Thyroid gland (tissue), 4 donors: ENCODE measurements at regions not wholly inside any gene's neighbourhood (a gene's known extent, or its start where the extent isn't known, plus 50 kb on each side); places are given as distances from the start of the nearest gene placed in this dataset. TPM values are rescaled to one million over a fixed set of nuclear protein-coding genes. Genes with fewer than 3 reads are reported as not detected.

Source experiments
- DNase-seq, 2 donors: peaks; one replicate each; pipeline ENCODE4 v3.0.0-alpha.2; 2019
- H3K27ac ChIP-seq, 3 donors: fragments of 200-600 bp; sonication (generic); 1 replicate in 2 of 3; 2 replicates in 1 of 3; pipeline ENCODE4 v1.5.1; 2016 to 2019; ENCODE audit warnings: mild to moderate bottlenecking in 1 of 3, moderate library complexity in 1 of 3
- H3K27me3 ChIP-seq: fragments of 200-600 bp; sonication (generic); one replicate; pipeline ENCODE4 v1.5.1; 2019
- H3K36me3 ChIP-seq, 2 donors: fragments of 200-600 bp; sonication (generic); one replicate each; pipeline ENCODE4 v1.5.1; 2016 to 2019
- H3K4me1 ChIP-seq, 2 donors: fragments of 200-600 bp; sonication (generic); one replicate each; pipeline ENCODE4 v1.5.1; 2017 to 2019
- H3K4me3 ChIP-seq, 3 donors: fragments of 200-600 bp; sonication (generic); replicated peaks in 1 of 3; 1 replicate in 2 of 3; 2 replicates in 1 of 3; pipeline ENCODE4 v1.5.1; 2016; ENCODE audit warnings: mild to moderate bottlenecking in 1 of 3
- H3K9me3 ChIP-seq: fragments of 200-600 bp; sonication (generic); one replicate; pipeline ENCODE4 v1.5.1; 2017
- POLR2A ChIP-seq, 2 donors: fragments of 450-650 bp; IDR thresholded peaks; one replicate each; pipeline ENCODE4 v1.6.1; 2017; ENCODE audit warnings: antibody characterized with exemption in 2 of 2, mild to moderate bottlenecking in 2 of 2, moderate library complexity in 1 of 2
- WGBS, 2 donors: methylation state at CpG; one replicate each; pipeline ENCODE4 v1.1.5; 2017; 5-methylcytosine and 5-hydroxymethylcytosine counted together
- intact Hi-C: fragments of 100-400 bp; cut with DNase I; formaldehyde crosslinking; loops from one replicate; pipeline ENCODE4 v1.15.1; 2023
- small RNA-seq: library from RNA; depleted of rRNA; stranded (forward); fragments of <200 nt; gene quantifications from one replicate; pipeline ENCODE3, GENCODE V24; 2016
- TF ChIP-seq, protein P1 (sequence below), 6 experiments: fragments of 200-600 bp in 3 of 6; fragments of 450-650 bp in 3 of 6; sonication (generic) in 3 of 6; IDR thresholded peaks; one replicate each; pipeline ENCODE4 v1.5.1; 2016 to 2019; ENCODE audit warnings: antibody characterized with exemption in 6 of 6, mild to moderate bottlenecking in 2 of 6, inconsistent platforms in 1 of 6, moderate library complexity in 1 of 6

DNA sequence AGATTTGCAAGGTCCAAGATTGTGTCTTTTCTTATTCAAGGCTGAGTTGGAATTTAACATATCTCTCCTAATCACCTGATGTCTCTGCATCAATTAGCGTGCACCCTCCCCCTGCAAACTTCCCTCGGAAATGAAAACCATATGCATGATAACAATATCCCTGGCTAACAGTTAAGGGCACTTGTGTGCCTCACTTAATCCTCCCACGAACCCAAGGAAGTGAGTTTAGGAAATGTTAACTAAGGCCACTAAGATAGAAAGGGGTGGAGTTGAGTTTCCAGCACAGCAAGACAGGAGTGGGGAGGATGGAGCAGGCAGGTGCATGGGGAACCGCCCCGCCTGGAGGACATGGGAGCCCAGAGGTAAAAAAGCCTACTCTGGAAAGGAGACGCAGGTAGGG lies 52.4 kb upstream of the PTMA start:
- no peaks in the 10 kb centered on the region for H3K27me3 ChIP-seq
- 76 to 77% methylated on average over 6 of the region's 6 CpGs for WGBS, 2 donors
- H3K4me3 ChIP-seq = no peak overlapping the region
- no peak overlapping the region for H3K27ac ChIP-seq
- intact Hi-C loops = no loop called here
- no peaks in the 10 kb centered on the region for H3K4me1 ChIP-seq
- no peaks in the 10 kb centered on the region for H3K9me3 ChIP-seq
- TF ChIP-seq, protein P1, sequence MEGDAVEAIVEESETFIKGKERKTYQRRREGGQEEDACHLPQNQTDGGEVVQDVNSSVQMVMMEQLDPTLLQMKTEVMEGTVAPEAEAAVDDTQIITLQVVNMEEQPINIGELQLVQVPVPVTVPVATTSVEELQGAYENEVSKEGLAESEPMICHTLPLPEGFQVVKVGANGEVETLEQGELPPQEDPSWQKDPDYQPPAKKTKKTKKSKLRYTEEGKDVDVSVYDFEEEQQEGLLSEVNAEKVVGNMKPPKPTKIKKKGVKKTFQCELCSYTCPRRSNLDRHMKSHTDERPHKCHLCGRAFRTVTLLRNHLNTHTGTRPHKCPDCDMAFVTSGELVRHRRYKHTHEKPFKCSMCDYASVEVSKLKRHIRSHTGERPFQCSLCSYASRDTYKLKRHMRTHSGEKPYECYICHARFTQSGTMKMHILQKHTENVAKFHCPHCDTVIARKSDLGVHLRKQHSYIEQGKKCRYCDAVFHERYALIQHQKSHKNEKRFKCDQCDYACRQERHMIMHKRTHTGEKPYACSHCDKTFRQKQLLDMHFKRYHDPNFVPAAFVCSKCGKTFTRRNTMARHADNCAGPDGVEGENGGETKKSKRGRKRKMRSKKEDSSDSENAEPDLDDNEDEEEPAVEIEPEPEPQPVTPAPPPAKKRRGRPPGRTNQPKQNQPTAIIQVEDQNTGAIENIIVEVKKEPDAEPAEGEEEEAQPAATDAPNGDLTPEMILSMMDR (IDR thresholded peaks at IDR 0.05) = no peak
- no peak for TF ChIP-seq POLR2A (IDR thresholded peaks at IDR 0.05)
- H3K36me3 ChIP-seq = no peaks in the 10 kb centered on the region
- DNase-seq = no peak

Small RNA genes in the stretch of these regions (small RNA-seq; reads per million reads assigned to genes)
- not detected for gene RN7SL499P
